Neural cell (in vitro differentiated cells): ENCODE measurements at regions not wholly inside any gene's neighbourhood (a gene's known extent, or its start where the extent isn't known, plus 50 kb on each side); places are given as distances from the start of the nearest gene placed in this dataset.

Experiments
- H2AFZ ChIP-seq: fragments of 200-600, 300-800 bp; sonication (generic), shearing (Covaris generic); 2 replicates; pipeline ENCODE4 v1.6.0; 2014; ENCODE audit warnings: low read depth, mild to moderate bottlenecking, antibody characterized with exemption, low read length, moderate library complexity
- H3F3A ChIP-seq: fragments of 200-600 bp; shearing (Covaris generic); 2 replicates; pipeline ENCODE4 v1.6.1; 2016; ENCODE audit warnings: mild to moderate bottlenecking, moderate library complexity, mixed read lengths, antibody characterized with exemption, low read length; ENCODE audit not compliant: insufficient read depth, poor library complexity, severe bottlenecking
- H3K27ac ChIP-seq: fragments of 200-600, 300-800 bp; sonication (generic), shearing (Covaris generic); 2 replicates; pipeline ENCODE4 v1.5.1; 2014; ENCODE audit warnings: mild to moderate bottlenecking, low read length, moderate library complexity
- H3K27me3 ChIP-seq: fragments of 300-800, 200-600 bp; sonication (generic), shearing (Covaris generic); 2 replicates; pipeline ENCODE4 v1.6.0; 2014; ENCODE audit warnings: mild to moderate bottlenecking, low read depth, low read length, moderate library complexity; ENCODE audit not compliant: insufficient read depth
- H3K36me3 ChIP-seq: fragments of 300-800, 200-600 bp; sonication (generic), shearing (Covaris generic); 2 replicates; pipeline ENCODE4 v1.5.1; 2014; ENCODE audit warnings: mild to moderate bottlenecking, antibody characterized with exemption, low read length, moderate library complexity; ENCODE audit not compliant: insufficient read depth
- H3K4me2 ChIP-seq: fragments of 300-800, 200-600 bp; sonication (generic), shearing (Covaris generic); 2 replicates; pipeline ENCODE4 v1.6.0; 2014; ENCODE audit warnings: mild to moderate bottlenecking, low read length
- H3K4me3 ChIP-seq: fragments of 300-800, 200-600 bp; sonication (generic), shearing (Covaris generic); 2 replicates; pipeline ENCODE4 v1.5.1; 2014; ENCODE audit warnings: mild to moderate bottlenecking, low read length, moderate library complexity
- H3K79me2 ChIP-seq: fragments of 200-600 bp; shearing (Covaris generic); replicated peaks from 2 replicates; pipeline ENCODE4 v1.6.0; 2014; ENCODE audit warnings: mild to moderate bottlenecking, low read length, moderate library complexity; ENCODE audit not compliant: insufficient read depth
- H3K9ac ChIP-seq: fragments of 300-800, 200-600 bp; sonication (generic), shearing (Covaris generic); 2 replicates; pipeline ENCODE4 v1.6.1; 2016; ENCODE audit warnings: mild to moderate bottlenecking, low read length, mixed read lengths
- H3K9me2 ChIP-seq: fragments of 200-600 bp; shearing (Covaris generic); 2 replicates; pipeline ENCODE4 v1.6.1; 2016; ENCODE audit warnings: mild to moderate bottlenecking, low read length, mixed read lengths; ENCODE audit not compliant: insufficient read depth
- H3K9me3 ChIP-seq: fragments of 200-600, 300-800 bp; sonication (generic), shearing (Covaris generic); 2 replicates; pipeline ENCODE4 v1.6.1; 2016; ENCODE audit warnings: mild to moderate bottlenecking, mixed run types, low read length, moderate library complexity, mixed read lengths
- H4K20me1 ChIP-seq: fragments of 200-600 bp; shearing (Covaris generic); 2 replicates; pipeline ENCODE4 v1.6.1; 2016; ENCODE audit warnings: mild to moderate bottlenecking, mixed run types; ENCODE audit not compliant: insufficient read depth
- CTCF ChIP-seq: fragments of 450-650 bp; IDR thresholded peaks from 2 replicates; pipeline ENCODE4 v1.5.1; 2014; ENCODE audit warnings: antibody characterized with exemption, mild to moderate bottlenecking, moderate library complexity; ENCODE audit not compliant: poor library complexity, severe bottlenecking
- EP300 ChIP-seq: fragments of 450-650 bp; conservative IDR thresholded peaks from 2 replicates; pipeline ENCODE4 v1.6.1; 2014; ENCODE audit warnings: antibody characterized with exemption, mild to moderate bottlenecking, moderate library complexity; ENCODE audit not compliant: poor library complexity, severe bottlenecking
- EZH2 ChIP-seq: fragments of 200-600, 300-800 bp; shearing (Covaris generic), sonication (generic); IDR thresholded peaks from 2 replicates; pipeline ENCODE4 v1.6.1; 2014; ENCODE audit warnings: antibody characterized with exemption, low read length, borderline replicate concordance, mild to moderate bottlenecking; ENCODE audit not compliant: insufficient read depth, poor library complexity, severe bottlenecking
- MXI1 ChIP-seq: fragments of 450-650 bp; conservative IDR thresholded peaks from 2 replicates; pipeline ENCODE4 v1.6.1; 2014; ENCODE audit warnings: antibody characterized with exemption, mild to moderate bottlenecking; ENCODE audit not compliant: poor library complexity, severe bottlenecking
- POLR2AphosphoS5 ChIP-seq: IDR thresholded peaks from 2 replicates; pipeline ENCODE4 v1.6.1; 2012
- RAD21 ChIP-seq: fragments of 450-650 bp; conservative IDR thresholded peaks from 2 replicates; pipeline ENCODE4 v1.6.1; 2014; ENCODE audit warnings: antibody characterized with exemption, mild to moderate bottlenecking, moderate library complexity
- REST ChIP-seq: IDR thresholded peaks from 2 replicates; pipeline ENCODE4 v1.6.1; 2012; ENCODE audit warnings: borderline replicate concordance
- SMC3 ChIP-seq: fragments of 450-650 bp; conservative IDR thresholded peaks from 2 replicates; pipeline ENCODE4 v1.6.1; 2014; ENCODE audit warnings: antibody characterized with exemption, mild to moderate bottlenecking, moderate library complexity; ENCODE audit not compliant: poor library complexity
- TAF1 ChIP-seq: IDR thresholded peaks from 2 replicates; pipeline ENCODE4 v1.6.1; 2012; ENCODE audit warnings: low read depth

DNA sequence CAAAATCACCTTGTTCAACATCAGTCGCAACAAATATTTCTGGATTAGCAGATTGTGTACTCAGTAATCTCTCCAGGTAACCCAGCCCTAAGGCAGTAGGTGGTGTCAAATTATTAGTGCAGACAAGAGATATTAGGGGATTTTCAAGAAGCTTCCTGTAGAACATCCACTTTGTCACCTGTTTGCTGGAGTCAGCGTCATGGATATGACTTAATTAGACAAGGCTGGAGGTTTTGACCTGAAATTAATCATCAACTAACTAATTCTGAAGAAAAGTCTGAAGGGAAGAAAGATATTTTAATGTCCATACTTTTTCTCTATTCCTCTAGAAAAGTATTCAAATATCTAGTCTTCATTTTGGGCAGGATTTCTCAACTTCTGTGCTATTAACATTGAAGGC, 91.4 kb upstream of the CCDC112 start:
- Histone ChIP-seq H3K27ac (no peak overlapping the region), H2AFZ (no peak overlapping the region), H3K4me3 (no peak overlapping the region), H3K79me2 (no peaks in the 10 kb centered on the region), H4K20me1 (no peaks in the 10 kb centered on the region), H3F3A (no peaks in the 10 kb centered on the region), H3K9me3 (no peaks in the 10 kb centered on the region), H3K27me3 (no peaks in the 10 kb centered on the region), H3K9me2 (no peaks in the 10 kb centered on the region), H3K9ac (no peak overlapping the region), H3K4me2 (no peak overlapping the region), H3K36me3 (no peaks in the 10 kb centered on the region)
- TF ChIP-seq TAF1: no peak

- Histone ChIP-seq H3K9ac (no peak overlapping the region), H3K79me2 (no peaks in the 10 kb centered on the region), H3K9me3 (no peaks in the 10 kb centered on the region), H3K4me3 (no peak overlapping the region), H3K27ac (no peak overlapping the region), H3K9me2 (no peaks in the 10 kb centered on the region), H3K36me3 (no peaks in the 10 kb centered on the region), H3K27me3 (no peaks in the 10 kb centered on the region), H2AFZ (no peak overlapping the region), H3F3A (no peaks in the 10 kb centered on the region), H4K20me1 (no peaks in the 10 kb centered on the region), H3K4me2 (no peak overlapping the region)
- no peak for TF ChIP-seq CTCF
These were observed 90.2 kb upstream of the CCDC112 start for GRCh38 chr5:115386657-115387056.

GRCh38 chr5:115384587-115385375, 88.3 kb upstream of the CCDC112 start:
- Histone ChIP-seq H3K9ac (no peak overlapping the region), H3F3A (no peaks in the 10 kb centered on the region), H3K9me2 (no peaks in the 10 kb centered on the region), H2AFZ (no peak overlapping the region), H3K27me3 (no peaks in the 10 kb centered on the region), H3K36me3 (no peaks in the 10 kb centered on the region), H3K79me2 (no peaks in the 10 kb centered on the region), H3K4me3 (no peak overlapping the region), H3K9me3 (no peaks in the 10 kb centered on the region), H4K20me1 (no peaks in the 10 kb centered on the region), H3K27ac (no peak overlapping the region), H3K4me2 (no peak overlapping the region)
- TF ChIP-seq CTCF: no peak
- no peak for TF ChIP-seq REST
- TF ChIP-seq EP300: no peak
- no peak for TF ChIP-seq POLR2AphosphoS5
- no peak for TF ChIP-seq SMC3
- no peak for TF ChIP-seq MXI1
- no peak for TF ChIP-seq TAF1
- TF ChIP-seq EZH2: no peak
- TF ChIP-seq RAD21: no peak
